Testis (tissue), 2 donors: ENCODE measurements at regions not wholly inside any gene's neighbourhood (a gene's known extent, or its start where the extent isn't known, plus 50 kb on each side); places are given as distances from the start of the nearest gene placed in this dataset.

ENCODE experiments used
- DNase-seq: peaks from one replicate; pipeline ENCODE4 v3.0.0-alpha.2; 2019
- H3K27ac ChIP-seq, 2 donors: fragments of 200-600 bp; sonication (generic); one replicate each; pipeline ENCODE4 v1.5.1; 2019
- H3K27me3 ChIP-seq: fragments of 200-600 bp; sonication (generic); one replicate; pipeline ENCODE4 v1.5.1; 2019
- H3K36me3 ChIP-seq: fragments of 200-600 bp; sonication (generic); one replicate; pipeline ENCODE4 v1.5.1; 2017; ENCODE audit warnings: low read depth; ENCODE audit errors: missing control alignments
- H3K4me1 ChIP-seq: fragments of 200-600 bp; sonication (generic); one replicate; pipeline ENCODE4 v1.5.1; 2019
- H3K4me3 ChIP-seq, 2 donors: fragments of 200-600 bp; sonication (generic); one replicate each; pipeline ENCODE4 v1.5.1; 2017 to 2019
- H3K9me3 ChIP-seq: fragments of 200-600 bp; sonication (generic); one replicate; pipeline ENCODE4 v1.5.1; 2017
- CTCF ChIP-seq, 3 experiments: fragments of 450-650 bp in 2 of 3; fragments of 200-600 bp in 1 of 3; sonication (generic) in 1 of 3; IDR thresholded peaks; one replicate each; pipeline ENCODE4 v1.5.1; 2016 to 2019; ENCODE audit warnings: antibody characterized with exemption in 3 of 3, mild to moderate bottlenecking in 2 of 3, moderate library complexity in 1 of 3
- POLR2A ChIP-seq: fragments of 450-650 bp; IDR thresholded peaks from one replicate; pipeline ENCODE4 v1.6.1; 2017; ENCODE audit warnings: antibody characterized with exemption, mild to moderate bottlenecking, moderate library complexity
- WGBS, 2 donors: methylation state at CpG; one replicate each; pipeline ENCODE4 v1.1.5; 2018; 5-methylcytosine and 5-hydroxymethylcytosine counted together
- intact Hi-C: fragments of 100-400 bp; cut with DNase I; formaldehyde crosslinking; loops from one replicate; pipeline ENCODE4 v1.15.1; 2023; ENCODE audit warnings: low total_unique reads

DNA sequence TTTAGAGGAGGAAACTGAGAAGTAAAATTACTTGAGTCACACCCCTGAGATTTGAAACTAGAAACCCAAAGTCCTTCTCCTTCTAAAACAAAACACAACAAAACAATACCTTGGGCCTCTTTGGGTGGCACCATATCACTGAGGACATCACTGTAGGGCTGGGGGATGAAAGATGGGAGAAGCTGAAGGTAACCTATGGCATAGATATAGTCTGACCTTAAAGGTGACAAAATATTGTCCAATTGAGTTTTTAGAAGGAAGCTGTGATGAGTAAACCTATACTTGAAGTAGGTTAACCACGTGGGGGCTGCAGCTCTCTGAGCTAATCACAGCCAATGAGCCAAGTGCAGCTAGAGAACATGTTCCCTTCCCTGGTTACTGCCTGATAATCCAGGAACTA lies 167.4 kb upstream of the CD180 start:
- H3K4me1 ChIP-seq: no peaks in the 10 kb centered on the region
- TF ChIP-seq POLR2A: no peak
- no peak for TF ChIP-seq CTCF (IDR thresholded peaks at IDR 0.05)
- H3K9me3 ChIP-seq: no peaks in the 10 kb centered on the region
- DNase-seq: no peak
- H3K27me3 ChIP-seq: no peaks in the 10 kb centered on the region
- H3K27ac ChIP-seq: no peak overlapping the region
- no peak overlapping the region for H3K4me3 ChIP-seq
- intact Hi-C loops: no loop called here
- 86 to 88% methylated on average over 1 of the region's 1 CpG for WGBS, 2 donors
- no peaks in the 10 kb centered on the region for H3K36me3 ChIP-seq

DNA sequence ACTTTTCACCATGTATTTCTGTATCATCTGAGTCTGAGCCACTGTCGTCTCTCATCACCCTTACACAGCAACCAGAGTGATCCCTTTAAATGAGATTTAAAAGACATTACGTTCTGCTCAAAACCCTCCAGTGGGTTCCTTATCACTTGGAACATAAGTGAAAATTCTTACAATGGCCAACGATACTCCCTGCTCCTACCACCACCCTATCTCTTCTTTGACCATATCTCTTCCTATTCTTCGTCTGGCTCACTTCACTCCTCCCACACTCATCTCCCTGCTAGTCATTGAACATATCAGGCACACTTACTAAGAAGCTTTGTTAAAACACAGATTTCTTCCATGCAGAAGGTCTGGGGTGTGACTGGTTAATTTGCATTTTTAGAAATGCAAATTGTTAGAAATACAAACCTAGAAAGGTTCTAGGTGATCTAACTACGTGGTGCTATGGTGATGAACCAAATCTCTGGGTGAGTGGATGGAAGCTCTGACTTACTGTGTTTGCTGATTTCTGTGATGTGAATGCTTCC lies 166.6 kb upstream of the CD180 start:
- H3K27ac ChIP-seq: no peak overlapping the region
- intact Hi-C loops: no loop called here
- TF ChIP-seq CTCF (IDR thresholded peaks at IDR 0.05): no peak
- TF ChIP-seq POLR2A: no peak
- H3K4me1 ChIP-seq: no peaks in the 10 kb centered on the region
- no peak for DNase-seq
- H3K27me3 ChIP-seq: no peaks in the 10 kb centered on the region
- WGBS, 2 donors: 60 to 73% methylated on average over 5 of the region's 5 CpGs
- no peaks in the 10 kb centered on the region for H3K9me3 ChIP-seq
- no peaks in the 10 kb centered on the region for H3K36me3 ChIP-seq
- H3K4me3 ChIP-seq: no peak overlapping the region

- 77 to 78% methylated on average over 6 of the region's 6 CpGs for WGBS, 2 donors
- Histone ChIP-seq H3K27ac (no peak overlapping the region), H3K27me3 (no peaks in the 10 kb centered on the region), H3K4me1 (no peaks in the 10 kb centered on the region), H3K4me3 (no peak overlapping the region), H3K36me3 (no peaks in the 10 kb centered on the region), H3K9me3 (no peaks in the 10 kb centered on the region)
- TF ChIP-seq POLR2A (no peak), CTCF (IDR thresholded peaks at IDR 0.05) (no peak)
- no peak for DNase-seq
- intact Hi-C loops: no loop called here
Measured at GRCh38 chr5:67361932-67362729, 165.5 kb upstream of the CD180 start.

DNA sequence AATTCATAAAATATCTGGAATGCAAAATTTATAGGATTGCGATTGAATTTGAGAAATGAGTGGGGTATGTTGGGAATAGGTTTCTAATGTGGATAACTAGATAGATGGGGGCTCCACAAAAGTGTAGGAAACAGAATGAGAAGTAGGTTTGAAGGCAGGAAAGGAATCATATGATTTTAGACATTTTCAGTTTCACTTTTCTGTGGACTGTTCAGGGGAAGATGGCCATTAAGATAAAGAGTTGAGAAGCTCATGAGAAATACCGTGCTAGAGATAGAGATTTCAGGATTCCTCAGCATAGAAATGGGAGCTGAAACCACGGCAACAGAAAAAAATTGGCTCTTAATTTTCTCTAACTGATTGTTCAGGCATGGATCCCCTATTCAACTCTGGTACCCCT lies 163.4 kb upstream of the CD180 start:
- WGBS, 2 donors: 80 to 83% methylated on average over 3 of the region's 3 CpGs
- H3K36me3 ChIP-seq: no peaks in the 10 kb centered on the region
- H3K27me3 ChIP-seq: no peaks in the 10 kb centered on the region
- no peak overlapping the region for H3K27ac ChIP-seq
- intact Hi-C loops: no loop called here
- no peak for DNase-seq
- no peaks in the 10 kb centered on the region for H3K4me1 ChIP-seq
- no peak for TF ChIP-seq CTCF (IDR thresholded peaks at IDR 0.05)
- TF ChIP-seq POLR2A: no peak
- no peak overlapping the region for H3K4me3 ChIP-seq
- H3K9me3 ChIP-seq: no peaks in the 10 kb centered on the region

DNA sequence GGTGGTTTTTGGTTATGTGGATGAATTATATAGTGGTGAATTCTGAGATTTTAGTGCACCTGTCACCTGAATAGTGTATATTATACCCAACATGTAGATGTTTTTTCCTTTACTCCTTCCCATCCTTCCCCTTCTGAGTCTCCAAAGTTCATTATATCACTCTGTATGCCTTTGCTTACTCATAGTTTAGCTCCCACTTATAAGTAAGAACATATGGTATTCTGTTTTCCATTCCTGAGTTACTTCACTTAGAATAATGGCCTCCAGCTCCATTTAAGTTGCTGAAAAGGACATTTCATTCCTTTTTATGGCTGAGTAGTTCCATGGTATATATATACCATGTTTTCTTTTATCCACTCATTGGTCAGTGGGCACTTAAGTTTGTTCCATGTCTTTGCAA lies 161.6 kb upstream of the CD180 start:
- Histone ChIP-seq H3K36me3 (no peaks in the 10 kb centered on the region), H3K9me3 (no peaks in the 10 kb centered on the region), H3K27ac (no peak overlapping the region), H3K4me1 (peaks cover 11% of the 10 kb centered on the region), H3K27me3 (no peaks in the 10 kb centered on the region), H3K4me3 (no peak overlapping the region)
- DNase-seq: no peak
- intact Hi-C loops: no loop called here
- no peak for TF ChIP-seq POLR2A
- TF ChIP-seq CTCF (IDR thresholded peaks at IDR 0.05): no peak
